ENCODE measurements at regions not wholly inside any gene's neighbourhood (a gene's known extent, or its start where the extent isn't known, plus 50 kb on each side); places are given as distances from the start of the nearest gene placed in this dataset.

GRCh38 chr3:152891678-152892077 is 56.7 kb downstream of the P2RY1 start:
- TF ChIP-seq CTCF (IDR thresholded peaks at IDR 0.05): no peak
- TF ChIP-seq EZH2 (IDR thresholded peaks at IDR 0.05; ENCODE audit: borderline replicate concordance, insufficient read depth, low read depth, low read length, poor library complexity, severe bottlenecking): no peak
